22Rv1 (cell line): ENCODE measurements at regions not wholly inside any gene's neighbourhood (a gene's known extent, or its start where the extent isn't known, plus 50 kb on each side); places are given as distances from the start of the nearest gene placed in this dataset.

Source experiments
- CTCF ChIP-seq: fragments of 450-650 bp; IDR thresholded peaks from 2 replicates; pipeline ENCODE4 v1.5.1; 2017; ENCODE audit warnings: mild to moderate bottlenecking
- ZFX ChIP-seq: fragments of 450-650 bp; IDR thresholded peaks from 2 replicates; pipeline ENCODE4 v1.6.1; 2017; ENCODE audit warnings: antibody characterized with exemption, borderline replicate concordance

- TF ChIP-seq CTCF (no peak), ZFX (no peak)
Observed at GRCh38 chr12:107568718-107569117, 116.9 kb upstream of the PWP1 start.
